Esophagus squamous epithelium (tissue), 5 donors: ENCODE measurements at regions not wholly inside any gene's neighbourhood (a gene's known extent, or its start where the extent isn't known, plus 50 kb on each side); places are given as distances from the start of the nearest gene placed in this dataset.

ENCODE experiments used
- DNase-seq: peaks from one replicate; lab custom pipeline; 2025; lab: John Stamatoyannopoulos, UW
- H3K27ac ChIP-seq, 4 donors: fragments of 200-600 bp; sonication (generic); one replicate each; pipeline ENCODE4 v1.5.1; 2016 to 2019; ENCODE audit warnings: mild to moderate bottlenecking in 1 of 4
- H3K27me3 ChIP-seq, 4 donors: fragments of 200-600 bp; sonication (generic); 1 replicate in 3 of 4; 2 replicates in 1 of 4; pipeline versions ENCODE4 v1.5.1 to v1.6.0; 2017 to 2021; ENCODE audit warnings: antibody characterized with exemption in 1 of 4
- H3K36me3 ChIP-seq, 3 donors: fragments of 200-600 bp; sonication (generic); one replicate each; pipeline ENCODE4 v1.5.1; 2016 to 2019
- H3K4me1 ChIP-seq, 3 donors: fragments of 200-600 bp; sonication (generic); one replicate each; pipeline ENCODE4 v1.5.1; 2017 to 2019
- H3K4me3 ChIP-seq, 4 donors: fragments of 200-600 bp; sonication (generic); 1 replicate in 3 of 4; 2 replicates in 1 of 4; pipeline ENCODE4 v1.5.1; 2016 to 2019; ENCODE audit warnings: mild to moderate bottlenecking in 2 of 4, moderate library complexity in 1 of 4
- H3K9me3 ChIP-seq, 3 donors: fragments of 200-600 bp; sonication (generic); one replicate each; pipeline ENCODE4 v1.5.1; 2016 to 2019
- CTCF ChIP-seq, 6 experiments: fragments of 450-650 bp in 4 of 6; fragments of 200-600 bp in 2 of 6; sonication (generic) in 2 of 6; IDR thresholded peaks; one replicate each; pipeline ENCODE4 v1.5.1; 2016 to 2019; ENCODE audit warnings: antibody characterized with exemption in 6 of 6, mild to moderate bottlenecking in 4 of 6, moderate library complexity in 4 of 6
- POLR2A ChIP-seq, 4 donors: fragments of 450-650 bp; IDR thresholded peaks; one replicate each; pipeline ENCODE4 v1.6.1; 2017; ENCODE audit warnings: antibody characterized with exemption in 4 of 4, mild to moderate bottlenecking in 4 of 4, moderate library complexity in 3 of 4
- WGBS, 2 donors: methylation state at CpG; one replicate each; pipeline ENCODE4 v1.1.5; 2018; 5-methylcytosine and 5-hydroxymethylcytosine counted together
- intact Hi-C: fragments of 100-400 bp; cut with DNase I; formaldehyde crosslinking; loops from one replicate; pipeline ENCODE4 v1.15.0; 2022
- donor health status: DM: yes; HTN: yes; CAD: no.

- H3K27me3 ChIP-seq = no peaks in the 10 kb centered on the region
- H3K9me3 ChIP-seq = no peaks in the 10 kb centered on the region
- 92 to 94% methylated on average over 1 of the region's 1 CpG for WGBS, 2 donors
- intact Hi-C loops = no loop called here
- H3K4me1 ChIP-seq = no peaks in the 10 kb centered on the region
- DNase-seq = no peak
- H3K36me3 ChIP-seq = no peaks in the 10 kb centered on the region
- TF ChIP-seq POLR2A (IDR thresholded peaks at IDR 0.05) (no peak), CTCF (IDR thresholded peaks at IDR 0.05) (no peak)
- H3K27ac ChIP-seq = no peak overlapping the region
- no peak overlapping the region for H3K4me3 ChIP-seq
Observed at GRCh38 chr5:93916872-93917271, 175.5 kb upstream of the POU5F2 start.

- TF ChIP-seq CTCF (IDR thresholded peaks at IDR 0.05) (peak; percentile 27 to 65 (median 43)), POLR2A (IDR thresholded peaks at IDR 0.05) (no peak)
- no peaks in the 10 kb centered on the region for H3K36me3 ChIP-seq
- H3K9me3 ChIP-seq = no peaks in the 10 kb centered on the region
- no peak for DNase-seq
- intact Hi-C loops = no loop called here
- no peaks in the 10 kb centered on the region for H3K27me3 ChIP-seq
- H3K4me3 ChIP-seq = no peak overlapping the region
- no peaks in the 10 kb centered on the region for H3K4me1 ChIP-seq
- H3K27ac ChIP-seq = no peak overlapping the region
Observed at GRCh38 chr5:93915142-93915553, 173.7 kb upstream of the POU5F2 start.

GRCh38 chr5:93911609-93912008, 170.2 kb upstream of the POU5F2 start:
- H3K9me3 ChIP-seq = no peaks in the 10 kb centered on the region
- intact Hi-C loops = no loop called here
- no peaks in the 10 kb centered on the region for H3K36me3 ChIP-seq
- H3K27ac ChIP-seq = no peak overlapping the region
- no peak overlapping the region for H3K4me3 ChIP-seq
- TF ChIP-seq POLR2A (IDR thresholded peaks at IDR 0.05) (no peak), CTCF (IDR thresholded peaks at IDR 0.05) (no peak)
- no peak for DNase-seq
- H3K4me1 ChIP-seq = no peaks in the 10 kb centered on the region
- WGBS, 2 donors = 50 to 56% methylated on average over 2 of the region's 2 CpGs
- no peaks in the 10 kb centered on the region for H3K27me3 ChIP-seq

GRCh38 chr5:93909356-93909755, 168.0 kb upstream of the POU5F2 start:
- Histone ChIP-seq H3K9me3 (no peaks in the 10 kb centered on the region), H3K36me3 (no peaks in the 10 kb centered on the region), H3K4me3 (no peak overlapping the region), H3K4me1 (no peaks in the 10 kb centered on the region), H3K27ac (no peak overlapping the region), H3K27me3 (no peaks in the 10 kb centered on the region)
- TF ChIP-seq CTCF (IDR thresholded peaks at IDR 0.05) = peak in 2 of 6 experiments; percentile 30 to 39
- no peak for TF ChIP-seq POLR2A (IDR thresholded peaks at IDR 0.05)
- intact Hi-C loops = no loop called here
- no peak for DNase-seq
- WGBS, 2 donors = 65 to 73% methylated on average over 1 of the region's 1 CpG

GRCh38 chr5:93904917-93905316, 163.5 kb upstream of the POU5F2 start:
- no peak for DNase-seq
- no peaks in the 10 kb centered on the region for H3K27me3 ChIP-seq
- H3K9me3 ChIP-seq = no peaks in the 10 kb centered on the region
- intact Hi-C loops = no loop called here
- TF ChIP-seq POLR2A (IDR thresholded peaks at IDR 0.05) = no peak
- no peak for TF ChIP-seq CTCF (IDR thresholded peaks at IDR 0.05)
- WGBS, 2 donors = 97 to 100% methylated on average over 1 of the region's 1 CpG
- no peak overlapping the region for H3K4me3 ChIP-seq
- no peaks in the 10 kb centered on the region for H3K4me1 ChIP-seq
- no peak overlapping the region for H3K27ac ChIP-seq
- no peaks in the 10 kb centered on the region for H3K36me3 ChIP-seq
